HCT116 (cell line): ENCODE measurements at regions not wholly inside any gene's neighbourhood (a gene's known extent, or its start where the extent isn't known, plus 50 kb on each side); places are given as distances from the start of the nearest gene placed in this dataset.
"Not testable (repeated sequence)": the region's sequence is repeated elsewhere in the genome, so short reads cannot be mapped to it uniquely, and the experiment has no call there.

ENCODE experiments used
- ATAC-seq: fragments of 200-7000 bp; cut with Tn5 transposase; 2 replicates; pipeline ENCODE4 v1.9.1; 2020; ENCODE audit warnings: mild to moderate bottlenecking, moderate library complexity
- BruUV-seq: library from RNA; stranded (reverse); fragments of 400-500 nt; replicated peaks from 2 replicates; lab custom pipeline; 2021; lab: Mats Ljungman, UMichigan
- CTCF ChIA-PET: fragments of 300-600 bp; sonication (Branson Sonifier 250); formaldehyde crosslinking; loops from one replicate; lab custom pipeline; 2021; ENCODE audit warnings: antibody characterized with exemption; lab: Charles Lee
- POLR2A ChIA-PET: fragments of 300-600, 350-600 bp; sonication (Branson Sonifier 250); formaldehyde crosslinking; loops from one replicate; lab custom pipeline; 2021; ENCODE audit warnings: antibody characterized with exemption; lab: Charles Lee
- RAD21 ChIA-PET, 2 experiments: fragments of 300-600 bp; sonication (Branson Sonifier 250); formaldehyde crosslinking; loops; one replicate each; lab custom pipeline; 2023; ENCODE audit warnings: low total read pairs in 2 of 2; ENCODE audit not compliant: uncharacterized antibody in 2 of 2, unreplicated experiment in 2 of 2, low non-redundant PET in 1 of 2; lab: Charles Lee
- DNase-seq: peaks from one replicate; pipeline ENCODE4 v3.0.0-alpha.2; 2010; ENCODE audit warnings: low read depth, low spot score
- H2AFZ ChIP-seq: fragments of 200-600 bp; shearing (Covaris generic), sonication (generic); 2 replicates; pipeline ENCODE4 v1.6.1; 2017; ENCODE audit warnings: low read depth, mixed run types, mixed read lengths, antibody characterized with exemption, low read length; ENCODE audit not compliant: poor library complexity, severe bottlenecking
- H3K27ac ChIP-seq: 2 replicates; pipeline ENCODE4 v1.5.1; 2012; ENCODE audit warnings: low read depth, low read length
- H3K27me3 ChIP-seq: fragments of 200-600 bp; sonication (generic); 2 replicates; pipeline ENCODE4 v1.6.1; 2016; ENCODE audit warnings: mixed run types, low read length, mixed read lengths; ENCODE audit not compliant: insufficient read depth
- H3K36me3 ChIP-seq, 2 experiments: fragments of 200-500 bp in 1 of 2; fragments of 200-600 bp in 1 of 2; sonication (Bioruptor generic) in 1 of 2; sonication (generic) in 1 of 2; 2 replicates each; pipeline versions ENCODE4 v1.5.1 to v1.6.1; 2014 to 2016; ENCODE audit warnings: low read length in 2 of 2, inconsistent platforms in 1 of 2, mixed read lengths in 1 of 2, mixed run types in 1 of 2; ENCODE audit not compliant: insufficient read depth in 2 of 2, control insufficient read depth in 1 of 2
- H3K4me1 ChIP-seq, 2 experiments: fragments of 200-600 bp in 1 of 2; sonication (generic) in 1 of 2; 2 replicates each; pipeline versions ENCODE4 v1.5.1 to v1.6.1; 2012 to 2017; ENCODE audit warnings: low read length in 2 of 2, inconsistent platforms in 1 of 2, mild to moderate bottlenecking in 1 of 2, mixed read lengths in 1 of 2, mixed run types in 1 of 2, moderate library complexity in 1 of 2; ENCODE audit not compliant: insufficient read depth in 2 of 2, control insufficient read depth in 1 of 2
- H3K4me2 ChIP-seq: fragments of 200-600 bp; sonication (generic); 2 replicates; pipeline ENCODE4 v1.6.1; 2017; ENCODE audit warnings: mixed run types, low read length, mixed read lengths
- H3K4me3 ChIP-seq, 2 experiments: fragments of 200-600 bp in 1 of 2; sonication (generic) in 1 of 2; replicated peaks in 1 of 2; 2 replicates each; pipeline ENCODE4 v1.5.1; 2011 to 2016; ENCODE audit warnings: low read length in 2 of 2, control low read depth in 1 of 2, low read depth in 1 of 2, mild to moderate bottlenecking in 1 of 2, mixed read lengths in 1 of 2, mixed run types in 1 of 2
- H3K79me2 ChIP-seq: fragments of 200-600 bp; sonication (generic); 2 replicates; pipeline ENCODE4 v1.6.1; 2017; ENCODE audit warnings: mild to moderate bottlenecking, mixed run types, low read length, moderate library complexity, mixed read lengths; ENCODE audit not compliant: insufficient read depth
- H3K9ac ChIP-seq: fragments of 200-600 bp; sonication (generic); 2 replicates; pipeline ENCODE4 v1.6.1; 2016; ENCODE audit warnings: low read length, mixed read lengths
- H3K9me2 ChIP-seq: fragments of 200-600 bp; sonication (generic), shearing (Covaris generic); 2 replicates; pipeline ENCODE4 v1.6.1; 2017; ENCODE audit warnings: mixed run types, mild to moderate bottlenecking, moderate library complexity; ENCODE audit not compliant: insufficient read depth
- H3K9me3 ChIP-seq, 2 experiments: fragments of 200-500 bp in 1 of 2; fragments of 200-600 bp in 1 of 2; sonication (Bioruptor generic) in 1 of 2; sonication (generic) in 1 of 2; 2 replicates each; pipeline ENCODE4 v1.6.1; 2014 to 2017; ENCODE audit warnings: low read length in 2 of 2, mixed read lengths in 2 of 2, inconsistent platforms in 1 of 2, low read depth in 1 of 2, mild to moderate bottlenecking in 1 of 2, mixed run types in 1 of 2, moderate library complexity in 1 of 2; ENCODE audit not compliant: control insufficient read depth in 1 of 2, insufficient read depth in 1 of 2
- H4K20me1 ChIP-seq: fragments of 200-600 bp; sonication (generic), shearing (Covaris generic); 2 replicates; pipeline ENCODE4 v1.6.1; 2017; ENCODE audit warnings: mixed run types, mild to moderate bottlenecking, moderate library complexity; ENCODE audit not compliant: insufficient read depth
- intact Hi-C: fragments of 100-400 bp; cut with micrococcal nuclease; formaldehyde crosslinking; loops from 2 replicates; pipeline ENCODE4 v1.10.0; 2022

GRCh38 chr1:206281912-206282654 lies 78.7 kb downstream of the SRGAP2 start:
- H3K27ac ChIP-seq, BruUV-seq, H3K9me2 ChIP-seq, H3K4me1 ChIP-seq, H3K27me3 ChIP-seq, CTCF ChIA-PET, H3K79me2 ChIP-seq, H3K4me2 ChIP-seq, DNase-seq, H3K36me3 ChIP-seq, POLR2A ChIA-PET, intact Hi-C loops, RAD21 ChIA-PET, H4K20me1 ChIP-seq, H3K9me3 ChIP-seq, H3K4me3 ChIP-seq, H2AFZ ChIP-seq, H3K9ac ChIP-seq: not testable (repeated sequence)
- ATAC-seq: peak; percentile 52

- H3K36me3 ChIP-seq, POLR2A ChIA-PET, H3K9ac ChIP-seq, H3K9me2 ChIP-seq, H3K4me1 ChIP-seq, ATAC-seq, H3K9me3 ChIP-seq, H4K20me1 ChIP-seq, DNase-seq, H3K27me3 ChIP-seq, H3K4me2 ChIP-seq, CTCF ChIA-PET, intact Hi-C loops, H3K27ac ChIP-seq, H3K79me2 ChIP-seq, H3K4me3 ChIP-seq, RAD21 ChIA-PET, H2AFZ ChIP-seq, BruUV-seq: not testable (repeated sequence)
These were observed 82.0 kb downstream of the SRGAP2 start for GRCh38 chr1:206285024-206285960.

- H3K9me3 ChIP-seq, H3K79me2 ChIP-seq, H3K27ac ChIP-seq, BruUV-seq, H3K4me2 ChIP-seq, H3K27me3 ChIP-seq, POLR2A ChIA-PET, H3K36me3 ChIP-seq, intact Hi-C loops, DNase-seq, ATAC-seq, H4K20me1 ChIP-seq, H3K9ac ChIP-seq, RAD21 ChIA-PET, H3K4me3 ChIP-seq, H3K9me2 ChIP-seq, CTCF ChIA-PET, H3K4me1 ChIP-seq, H2AFZ ChIP-seq: not testable (repeated sequence)
These were observed 84.4 kb downstream of the SRGAP2 start for GRCh38 chr1:206287759-206288158.

- H3K9ac ChIP-seq, H3K27ac ChIP-seq, intact Hi-C loops, H3K79me2 ChIP-seq, RAD21 ChIA-PET, DNase-seq, H3K4me2 ChIP-seq, H3K4me1 ChIP-seq, H4K20me1 ChIP-seq, POLR2A ChIA-PET, H3K36me3 ChIP-seq, H2AFZ ChIP-seq, CTCF ChIA-PET, H3K4me3 ChIP-seq, BruUV-seq, H3K27me3 ChIP-seq, H3K9me3 ChIP-seq, H3K9me2 ChIP-seq: not testable (repeated sequence)
- peak; percentile 36; the same call in 1 of the 2 replicates for ATAC-seq
These were observed 85.1 kb downstream of the SRGAP2 start for GRCh38 chr1:206288453-206288852.
